ENCODE measurements at regions not wholly inside any gene's neighbourhood (a gene's known extent, or its start where the extent isn't known, plus 50 kb on each side); places are given as distances from the start of the nearest gene placed in this dataset.

DNA sequence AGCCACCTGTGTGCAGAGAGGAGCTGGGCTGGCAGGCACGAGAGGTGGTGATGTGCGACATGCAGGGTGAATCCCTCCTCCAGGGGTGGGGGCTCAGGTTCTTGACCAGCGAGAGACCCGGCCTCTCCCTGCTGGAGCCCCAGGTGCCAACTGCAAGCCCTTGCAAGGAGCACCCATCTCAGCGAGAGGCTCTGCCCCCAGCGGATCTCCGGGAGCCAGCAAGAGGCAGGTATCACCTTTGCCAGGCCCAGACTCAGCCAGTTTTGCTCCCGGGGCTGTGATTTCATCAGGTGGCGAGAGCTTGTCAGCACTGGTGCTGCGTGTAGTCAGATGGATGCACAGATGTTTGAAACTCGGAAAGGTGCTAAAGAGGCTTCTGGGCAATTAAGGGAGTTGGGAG is 87.7 kb downstream of the TFAP2C start:
- no peaks in the 10 kb centered on the region for H3K4me1 ChIP-seq
- no peaks in the 10 kb centered on the region for H3K9me3 ChIP-seq
- peak; percentile 64 to 86 for DNase-seq (ENCODE audit: low spot score in 2 of 2)
- no peak overlapping the region for H3K4me3 ChIP-seq
- peak overlapping the region; percentile 8 to 52 for H3K27ac ChIP-seq
- intact Hi-C loops (cut with DNase I; ENCODE audit: low total_unique reads), result no loop called here
- no peaks in the 10 kb centered on the region for H3K36me3 ChIP-seq
- H3K27me3 ChIP-seq, result no peaks in the 10 kb centered on the region
- TF ChIP-seq POLR2A (IDR thresholded peaks at IDR 0.05) (no peak), POLR2AphosphoS5 (IDR thresholded peaks at IDR 0.05) (no peak)
- TF ChIP-seq, protein P1, sequence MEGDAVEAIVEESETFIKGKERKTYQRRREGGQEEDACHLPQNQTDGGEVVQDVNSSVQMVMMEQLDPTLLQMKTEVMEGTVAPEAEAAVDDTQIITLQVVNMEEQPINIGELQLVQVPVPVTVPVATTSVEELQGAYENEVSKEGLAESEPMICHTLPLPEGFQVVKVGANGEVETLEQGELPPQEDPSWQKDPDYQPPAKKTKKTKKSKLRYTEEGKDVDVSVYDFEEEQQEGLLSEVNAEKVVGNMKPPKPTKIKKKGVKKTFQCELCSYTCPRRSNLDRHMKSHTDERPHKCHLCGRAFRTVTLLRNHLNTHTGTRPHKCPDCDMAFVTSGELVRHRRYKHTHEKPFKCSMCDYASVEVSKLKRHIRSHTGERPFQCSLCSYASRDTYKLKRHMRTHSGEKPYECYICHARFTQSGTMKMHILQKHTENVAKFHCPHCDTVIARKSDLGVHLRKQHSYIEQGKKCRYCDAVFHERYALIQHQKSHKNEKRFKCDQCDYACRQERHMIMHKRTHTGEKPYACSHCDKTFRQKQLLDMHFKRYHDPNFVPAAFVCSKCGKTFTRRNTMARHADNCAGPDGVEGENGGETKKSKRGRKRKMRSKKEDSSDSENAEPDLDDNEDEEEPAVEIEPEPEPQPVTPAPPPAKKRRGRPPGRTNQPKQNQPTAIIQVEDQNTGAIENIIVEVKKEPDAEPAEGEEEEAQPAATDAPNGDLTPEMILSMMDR (IDR thresholded peaks at IDR 0.05), result peak in 1 of 3 donors; percentile 42

DNA sequence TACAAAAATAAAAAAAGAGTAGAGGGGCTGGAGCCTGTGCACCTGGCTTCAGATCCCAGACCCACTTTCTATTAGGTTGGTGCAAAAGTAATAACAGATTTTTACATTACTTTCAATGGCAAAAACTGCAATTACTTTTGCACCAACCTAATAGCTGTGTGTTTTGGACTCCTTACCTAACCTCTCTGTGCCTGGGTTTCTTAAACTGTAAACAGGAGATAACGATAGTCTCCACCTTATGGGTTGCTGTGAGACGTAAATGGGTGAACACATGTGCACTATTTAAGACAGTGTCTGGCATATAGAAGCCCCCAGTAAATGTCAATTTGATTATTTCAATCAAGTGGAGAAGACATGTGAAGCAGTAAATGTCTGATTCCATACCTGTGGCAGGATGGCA is 89.7 kb downstream of the TFAP2C start:
- no peaks in the 10 kb centered on the region for H3K36me3 ChIP-seq
- no peaks in the 10 kb centered on the region for H3K9me3 ChIP-seq
- no peaks in the 10 kb centered on the region for H3K27me3 ChIP-seq
- DNase-seq (ENCODE audit: low spot score in 2 of 2), result no peak
- TF ChIP-seq, protein P1 (IDR thresholded peaks at IDR 0.05), result no peak
- TF ChIP-seq POLR2AphosphoS5 (IDR thresholded peaks at IDR 0.05) (no peak), POLR2A (IDR thresholded peaks at IDR 0.05) (no peak)
- intact Hi-C loops (cut with DNase I; ENCODE audit: low total_unique reads), result no loop called here
- no peak overlapping the region for H3K27ac ChIP-seq
- no peaks in the 10 kb centered on the region for H3K4me1 ChIP-seq
- no peak overlapping the region for H3K4me3 ChIP-seq

DNA sequence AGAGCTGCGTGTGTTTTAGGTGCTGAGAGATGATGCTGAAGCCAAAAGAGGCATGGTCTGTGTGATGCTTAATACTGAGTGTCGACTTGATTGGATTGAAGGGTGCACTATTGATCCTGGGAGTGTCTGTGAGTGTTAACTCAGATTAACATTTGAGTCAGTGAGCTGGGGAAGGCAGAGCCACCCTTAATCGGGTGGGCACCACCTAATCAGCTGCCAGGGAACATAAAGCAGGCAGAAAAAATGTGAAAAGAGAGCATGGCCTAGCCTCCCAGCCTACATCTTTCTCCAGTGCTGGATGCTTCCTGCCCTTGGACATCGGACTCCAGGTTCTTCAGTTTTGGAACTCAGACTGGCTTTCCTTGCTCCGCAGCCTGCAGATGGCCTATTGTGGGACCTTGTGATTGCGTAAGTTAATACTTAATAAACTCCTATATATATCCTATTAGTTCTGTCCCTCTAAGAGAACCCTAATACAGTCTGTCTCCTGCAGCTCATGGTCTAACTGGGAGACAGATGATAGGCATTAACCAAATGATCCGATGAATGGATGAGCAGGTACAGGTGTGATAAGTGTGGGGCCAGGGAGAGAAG is 91.6 kb downstream of the TFAP2C start:
- DNase-seq (ENCODE audit: low spot score in 2 of 2), result no peak
- H3K9me3 ChIP-seq, result no peaks in the 10 kb centered on the region
- TF ChIP-seq POLR2A (IDR thresholded peaks at IDR 0.05) (no peak), POLR2AphosphoS5 (IDR thresholded peaks at IDR 0.05) (no peak)
- TF ChIP-seq, protein P1 (IDR thresholded peaks at IDR 0.05), result no peak
- H3K27ac ChIP-seq, result peak overlapping the region; percentile 58 to 76
- H3K36me3 ChIP-seq, result no peaks in the 10 kb centered on the region
- intact Hi-C loops (cut with DNase I; ENCODE audit: low total_unique reads), result loop anchor here (5.0 kb wide), 1 partner anchor 472 kb away; no protein-coding TSS in a partner anchor
- H3K4me1 ChIP-seq, result no peaks in the 10 kb centered on the region
- no peaks in the 10 kb centered on the region for H3K27me3 ChIP-seq
- H3K4me3 ChIP-seq, result no peak overlapping the region

DNA sequence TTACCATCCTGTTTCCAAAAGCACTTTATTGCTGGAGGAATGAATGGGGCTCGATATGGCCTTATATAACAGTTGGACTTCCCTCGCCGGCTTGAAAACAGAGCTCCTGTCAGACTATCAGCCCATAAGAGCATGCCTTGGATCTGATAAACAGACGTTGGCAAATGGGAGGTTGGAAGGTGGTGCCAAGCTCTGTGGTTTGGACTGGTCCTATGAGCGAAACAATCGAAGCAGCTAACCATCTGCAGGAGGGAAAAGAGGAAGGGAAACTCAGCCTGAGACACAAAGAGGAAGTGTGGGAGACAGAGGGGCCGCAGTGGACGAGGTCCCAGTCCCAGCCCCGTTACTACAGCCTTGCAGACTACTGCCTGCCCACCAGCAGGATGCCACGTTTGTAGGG is 92.9 kb downstream of the TFAP2C start:
- peak overlapping the region in 1 of 3 donors; percentile 22 for H3K4me3 ChIP-seq
- TF ChIP-seq POLR2AphosphoS5 (IDR thresholded peaks at IDR 0.05) (peak in 1 of 3 donors; percentile 22), POLR2A (IDR thresholded peaks at IDR 0.05) (no peak)
- TF ChIP-seq, protein P1 (IDR thresholded peaks at IDR 0.05), result no peak
- H3K27me3 ChIP-seq, result no peaks in the 10 kb centered on the region
- H3K27ac ChIP-seq, result peak overlapping the region; percentile 58 to 76
- H3K9me3 ChIP-seq, result no peaks in the 10 kb centered on the region
- peak in 1 of 2 donors; percentile 82 for DNase-seq (ENCODE audit: low spot score in 2 of 2)
- no peaks in the 10 kb centered on the region for H3K4me1 ChIP-seq
- H3K36me3 ChIP-seq, result no peaks in the 10 kb centered on the region
- intact Hi-C loops (cut with DNase I; ENCODE audit: low total_unique reads), result loop anchor here (5.0 kb wide), 1 partner anchor 470 kb away; no protein-coding TSS in a partner anchor

DNA sequence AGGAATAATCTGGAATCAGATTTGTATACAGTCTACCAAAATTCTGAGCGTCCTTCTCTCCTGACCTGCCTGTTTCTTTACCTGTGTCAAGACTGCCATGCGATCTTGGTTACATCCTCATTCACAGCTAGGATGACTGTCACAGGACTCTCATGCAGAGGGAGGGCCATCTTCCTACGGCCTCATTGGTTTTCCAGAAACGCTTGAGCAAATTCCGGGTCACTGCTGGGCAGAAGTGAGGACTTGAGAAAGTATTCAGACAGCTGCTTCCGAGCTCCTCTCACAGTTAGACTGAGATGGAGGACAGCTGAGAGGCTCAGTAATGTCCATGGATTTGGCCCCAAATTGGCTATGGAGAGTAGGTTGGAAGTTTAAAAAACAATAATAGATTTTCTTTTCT is 94.2 kb downstream of the TFAP2C start:
- no peak for TF ChIP-seq POLR2A (IDR thresholded peaks at IDR 0.05)
- TF ChIP-seq, protein P1 (IDR thresholded peaks at IDR 0.05), result no peak
- no peak for TF ChIP-seq POLR2AphosphoS5 (IDR thresholded peaks at IDR 0.05)
- no peaks in the 10 kb centered on the region for H3K9me3 ChIP-seq
- no peaks in the 10 kb centered on the region for H3K27me3 ChIP-seq
- H3K36me3 ChIP-seq, result no peaks in the 10 kb centered on the region
- H3K27ac ChIP-seq, result no peak overlapping the region
- intact Hi-C loops (cut with DNase I; ENCODE audit: low total_unique reads), result loop anchor here (5.0 kb wide), 1 partner anchor 469 kb away; no protein-coding TSS in a partner anchor
- no peak overlapping the region for H3K4me3 ChIP-seq
- DNase-seq (ENCODE audit: low spot score in 2 of 2), result no peak
- no peaks in the 10 kb centered on the region for H3K4me1 ChIP-seq
